GM18499 (cell line): ENCODE measurements at regions not wholly inside any gene's neighbourhood (a gene's known extent, or its start where the extent isn't known, plus 50 kb on each side); places are given as distances from the start of the nearest gene placed in this dataset.

Source experiments
- ATAC-seq: cut with Tn5 transposase; IDR thresholded peaks from one replicate; pipeline ENCODE4 v1.9.1; 2021; ENCODE audit warnings: moderate number of reproducible peaks; ENCODE audit not compliant: insufficient read depth, unreplicated experiment

GRCh38 chr2:177118636-177119035 is 94.0 kb upstream of the HNRNPA3 start:
- ATAC-seq: no peak

- no peak for ATAC-seq
Measured at GRCh38 chr2:177119099-177119498, 93.5 kb upstream of the HNRNPA3 start.

DNA sequence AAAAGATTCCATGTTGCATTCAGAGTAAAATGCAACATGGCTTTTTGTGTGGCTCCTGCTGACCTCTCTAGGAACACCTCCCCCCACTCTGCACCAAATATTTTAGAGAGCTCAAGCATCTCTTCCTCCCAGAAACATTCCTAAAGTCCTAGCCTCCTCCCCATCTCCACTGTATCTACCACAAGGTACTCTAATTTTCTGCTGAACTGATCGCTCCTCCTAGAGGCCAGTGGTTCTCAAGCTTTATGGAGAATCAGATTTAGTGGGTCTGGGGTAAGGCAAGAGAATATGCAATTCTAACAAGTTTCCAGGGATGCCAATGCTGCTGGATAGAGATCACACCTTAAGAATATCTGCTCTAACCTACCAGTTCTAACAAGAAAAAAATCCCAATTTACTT is 89.5 kb upstream of the HNRNPA3 start:
- no peak for ATAC-seq

GRCh38 chr2:177124371-177124770 is 88.2 kb upstream of the HNRNPA3 start:
- no peak for ATAC-seq

GRCh38 chr2:177127821-177128220 is 84.8 kb upstream of the HNRNPA3 start:
- no peak for ATAC-seq

- ATAC-seq: no peak
Measured at GRCh38 chr2:177129610-177130009, 83.0 kb upstream of the HNRNPA3 start.

- ATAC-seq: no peak
Measured at GRCh38 chr2:177131858-177132257, 80.7 kb upstream of the HNRNPA3 start.

- no peak for ATAC-seq
Measured at GRCh38 chr2:177138823-177139222, 73.8 kb upstream of the HNRNPA3 start.

- ATAC-seq: no peak
Measured at GRCh38 chr2:177141866-177142265, 70.7 kb upstream of the HNRNPA3 start.

DNA sequence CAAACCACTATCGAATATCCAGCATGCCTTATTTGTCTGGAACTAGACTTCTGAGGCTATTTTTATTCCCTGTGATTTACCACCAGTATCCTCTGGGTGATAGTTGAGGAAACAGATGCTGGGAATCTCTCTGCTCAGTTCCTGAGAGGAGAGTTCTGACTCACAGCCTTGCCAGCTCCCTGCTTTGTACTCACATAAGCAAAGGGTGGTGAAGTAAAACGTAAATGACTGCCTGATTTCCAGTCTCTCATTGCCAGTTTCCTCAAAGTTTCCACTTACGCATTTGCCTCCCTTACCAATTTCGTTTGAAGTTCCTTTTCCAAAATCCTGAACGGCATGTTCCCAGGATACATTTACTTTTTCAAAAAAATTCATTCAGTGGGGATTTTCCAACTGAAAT is 69.2 kb upstream of the HNRNPA3 start:
- ATAC-seq: no peak

DNA sequence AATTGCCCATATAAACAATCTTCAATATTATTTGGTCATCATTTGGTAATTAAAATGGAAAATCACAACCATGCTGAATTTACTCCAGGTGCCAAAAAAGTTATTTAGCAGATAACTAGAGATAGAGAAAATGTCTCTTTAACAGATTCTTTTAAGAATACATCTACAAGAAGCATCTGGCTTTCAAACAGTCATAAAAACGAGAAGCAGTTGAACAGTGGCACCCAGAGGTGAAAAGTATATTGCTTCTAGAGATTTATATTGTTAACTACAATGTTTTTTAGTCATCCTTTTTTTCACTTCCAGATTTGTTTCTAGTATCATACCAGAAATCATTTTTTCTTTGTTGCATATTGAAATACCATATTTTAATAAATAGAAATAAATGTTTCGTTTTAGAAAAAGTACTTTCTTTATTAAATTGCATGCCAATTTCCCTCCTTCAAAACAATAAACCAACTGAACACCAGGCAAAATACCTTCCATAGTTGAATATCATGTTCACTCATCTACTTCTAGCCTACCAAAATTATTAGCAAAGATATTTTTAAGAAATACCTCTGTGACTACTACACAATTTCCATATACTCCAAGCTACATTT is 65.4 kb upstream of the HNRNPA3 start:
- ATAC-seq: no peak

DNA sequence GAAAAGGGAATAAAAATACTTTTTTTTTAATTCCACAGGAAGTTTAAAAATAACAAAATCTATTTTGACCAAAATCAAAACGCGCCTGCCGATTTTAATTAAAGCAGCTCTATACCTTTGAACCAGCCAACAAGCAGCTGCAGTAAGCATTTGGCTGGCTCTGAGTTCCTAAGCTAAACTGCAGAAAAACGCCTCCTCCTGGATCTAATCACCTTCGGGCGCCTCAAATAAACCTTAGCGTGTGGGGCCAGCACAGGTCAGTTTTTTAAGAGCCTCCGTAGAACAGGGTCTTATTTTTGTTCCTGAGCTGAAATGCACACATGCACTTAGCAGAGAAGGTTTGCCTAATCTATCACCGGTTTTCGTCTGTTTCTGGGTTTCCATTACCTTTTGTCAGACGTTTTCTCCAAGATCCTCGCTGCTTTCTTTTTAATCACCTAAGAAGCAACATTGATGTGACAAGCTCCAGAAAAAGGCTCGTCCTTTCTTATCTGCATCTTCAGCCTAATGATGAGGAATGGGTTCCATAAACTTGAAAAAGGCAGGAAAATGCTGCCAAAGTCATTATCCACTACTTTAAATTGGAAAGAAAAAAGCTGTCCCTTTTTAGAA is 64.7 kb upstream of the HNRNPA3 start:
- no peak for ATAC-seq

GRCh38 chr2:177148477-177149154 is 64.0 kb upstream of the HNRNPA3 start:
- peak; percentile 67 for ATAC-seq

- ATAC-seq: no peak
Measured at GRCh38 chr2:177149155-177149503, 63.5 kb upstream of the HNRNPA3 start.

- ATAC-seq: no peak
Measured at GRCh38 chr2:177153805-177154204, 58.8 kb upstream of the HNRNPA3 start.

- ATAC-seq: no peak
Measured at GRCh38 chr2:177154809-177155208, 57.8 kb upstream of the HNRNPA3 start.

DNA sequence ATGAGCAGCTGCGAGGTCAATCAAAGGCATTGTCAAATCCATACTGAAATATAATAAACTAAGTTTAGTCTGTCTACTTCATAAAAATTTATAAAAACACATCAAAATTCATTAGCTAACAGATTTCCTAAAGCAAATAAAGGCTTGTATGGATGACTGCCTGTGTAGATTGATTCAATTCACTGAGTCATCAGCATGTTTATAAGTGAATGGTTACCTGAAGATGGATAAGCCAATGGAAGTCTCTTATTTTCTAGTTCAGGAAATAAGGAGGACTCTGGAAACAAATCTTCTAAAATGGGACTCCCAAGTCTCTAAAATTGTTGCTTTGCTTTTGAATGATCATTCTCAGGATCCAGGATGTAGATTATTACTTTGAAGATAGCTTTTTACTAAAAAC is 57.0 kb upstream of the HNRNPA3 start:
- no peak for ATAC-seq

GRCh38 chr2:177161741-177162460 is 50.7 kb upstream of the HNRNPA3 start:
- no peak for ATAC-seq
